ENCODE measurements at regions not wholly inside any gene's neighbourhood (a gene's known extent, or its start where the extent isn't known, plus 50 kb on each side); places are given as distances from the start of the nearest gene placed in this dataset.

DNA sequence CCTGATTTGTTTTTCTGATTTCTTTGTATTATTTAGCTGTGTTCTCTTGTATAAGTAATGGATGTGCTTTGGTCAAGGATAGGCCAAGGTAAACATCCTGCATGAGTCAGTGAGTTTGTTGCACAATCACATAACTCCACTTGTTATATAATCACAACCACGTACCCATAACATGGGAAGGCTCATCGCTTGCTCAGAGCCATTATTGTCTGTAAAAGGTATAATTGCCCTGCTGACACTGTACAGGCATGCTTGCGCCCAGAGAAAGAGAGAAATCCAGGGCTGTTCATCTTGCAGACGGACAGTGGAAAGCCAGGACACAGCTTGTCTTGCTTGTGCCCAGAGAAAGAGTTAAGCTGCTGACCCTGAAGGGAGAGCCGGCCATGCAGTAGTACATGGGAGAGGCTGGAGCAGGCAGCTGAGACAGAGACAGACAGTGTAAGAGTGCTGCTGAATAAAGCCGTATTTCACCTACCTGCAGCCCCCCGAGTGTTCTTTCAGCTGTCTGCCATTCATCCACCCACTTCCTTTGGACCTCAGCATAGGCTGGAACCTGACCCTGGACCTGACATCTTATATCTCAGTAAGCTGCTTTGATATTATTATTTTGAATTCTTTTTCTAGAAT is 174.7 kb upstream of the DAAM1 start:
- Histone ChIP-seq H3K36me3 (ENCODE audit: control insufficient read depth in 2 of 4, insufficient read depth in 4 of 4, low read length in 3 of 4) (no peaks in the 10 kb centered on the region), H3K23ac (ENCODE audit: insufficient read length) (no peak overlapping the region), H2BK120ac (replicated peaks; ENCODE audit: low read depth, low read length) (no peak overlapping the region), H3K56ac (replicated peaks; ENCODE audit: insufficient read length, low read depth, low read length) (no peak overlapping the region), H3K4ac (replicated peaks; ENCODE audit: insufficient read length, low read depth, low read length) (no peak overlapping the region), H3K4me1 (replicated peaks in 1 of 4; ENCODE audit: control insufficient read depth in 3 of 4, insufficient read depth in 4 of 4, low read length in 3 of 4) (peaks cover 0 to 6% (median 1%) of the 10 kb centered on the region in 4 experiments; a peak in 1 of 7 replicates), H3K9ac (replicated peaks in 1 of 4; ENCODE audit: extremely low read depth in 1 of 4, low read depth in 3 of 4, low read length in 3 of 4) (no peak overlapping the region), H3K27me3 (replicated peaks in 1 of 4; ENCODE audit: control insufficient read depth in 3 of 4, extremely low read depth in 1 of 4, insufficient read depth in 3 of 4, low read length in 3 of 4) (no peaks in the 10 kb centered on the region), H2BK20ac (ENCODE audit: low read length) (no peak overlapping the region), H3K18ac (ENCODE audit: extremely low read depth, low read length) (no peak overlapping the region), H3K27ac (ENCODE audit: low read depth, low read length) (no peak overlapping the region), H4K8ac (ENCODE audit: extremely low read depth, insufficient read depth, low read length) (no peak overlapping the region), H2AK5ac (ENCODE audit: low read depth, low read length) (no peak overlapping the region), H3K4me3 (ENCODE audit: extremely low read depth in 1 of 4, insufficient read depth in 2 of 4, low read depth in 3 of 4, low read length in 4 of 4) (no peak overlapping the region), H3K9me3 (ENCODE audit: insufficient read depth in 2 of 2, low read depth in 1 of 2, low read length in 1 of 2) (no peaks in the 10 kb centered on the region; a peak in 1 of 4 replicates), H4K20me1 (replicated peaks in 1 of 2; ENCODE audit: control insufficient read depth in 1 of 2, insufficient read depth in 2 of 2, low read length in 2 of 2) (no peaks in the 10 kb centered on the region), H2BK12ac (ENCODE audit: low read depth, low read length) (no peak overlapping the region), H3K23me2 (ENCODE audit: low read depth, low read length) (no peaks in the 10 kb centered on the region), H3K4me2 (ENCODE audit: insufficient read depth in 1 of 2, low read depth in 2 of 2, low read length in 2 of 2) (no peak overlapping the region), H2BK5ac (ENCODE audit: low read depth, low read length) (no peak overlapping the region), H2AFZ (ENCODE audit: low read length) (no peak overlapping the region), H4K5ac (ENCODE audit: insufficient read length, low read depth, low read length) (no peak overlapping the region), H2BK15ac (ENCODE audit: low read length) (no peak overlapping the region), H3K79me2 (ENCODE audit: control insufficient read depth in 1 of 2, insufficient read depth in 2 of 2, low read length in 2 of 2) (no peaks in the 10 kb centered on the region), H4K91ac (replicated peaks; ENCODE audit: insufficient read length, low read length) (no peak overlapping the region), H3K14ac (ENCODE audit: insufficient read length) (no peak overlapping the region), H3K79me1 (ENCODE audit: low read depth, low read length) (no peaks in the 10 kb centered on the region)
- DNase-seq (ENCODE audit: low read depth in 1 of 2, low spot score in 2 of 2) (no peak), FAIRE-seq (no peak)
- ChIA-PET CTCF (ENCODE audit: partially characterized antibody) (interaction anchor here (0.8 to 3.3 kb wide), 7 partner anchors 9 to 513 kb away, joined by 3 to 13 read pairs (median 4); no protein-coding TSS in a partner anchor), POLR2A (ENCODE audit: partially characterized antibody) (no interaction called here)
- WGBS, 2 experiments (ENCODE audit: extremely low coverage in 1 of 2, insufficient coverage in 1 of 2, insufficient read length in 1 of 2, insufficient replicate concordance in 2 of 2, low coverage in 1 of 2, low lambda C conversion rate in 2 of 2, missing lambda C conversion rate in 1 of 2): 81% methylated on average over 7 of the region's 7 CpGs; no CpG with 5 or more reads in 1 of the 2 experiments
- TF ChIP-seq GABPA (IDR thresholded peaks at IDR 0.05; ENCODE audit: borderline replicate concordance, insufficient read depth, low read length) (no peak), HDAC6 (IDR thresholded peaks at IDR 0.05; ENCODE audit: low read depth, low read length) (no peak), TAF7 (optimal IDR thresholded peaks at IDR 0.05; ENCODE audit: borderline replicate concordance, low read depth, low read length) (no peak), RAD21 (IDR thresholded peaks at IDR 0.05 in 1 of 2, conservative IDR thresholded peaks at IDR 0.05 in 1 of 2; ENCODE audit: low read depth in 2 of 2, low read length in 2 of 2) (no peak), POU5F1 (IDR thresholded peaks at IDR 0.05; ENCODE audit: low read depth, low read length) (no peak), YY1 (IDR thresholded peaks at IDR 0.05; ENCODE audit: low read depth, low read length) (no peak), SIN3A (conservative IDR thresholded peaks at IDR 0.05 in 1 of 2, IDR thresholded peaks at IDR 0.05 in 1 of 2; ENCODE audit: low read depth in 1 of 2, low read length in 2 of 2) (no peak), ZNF274 (IDR thresholded peaks at IDR 0.05; ENCODE audit: borderline replicate concordance, extremely low read depth, low read length) (no peak)
- TF ChIP-seq, protein P1, sequence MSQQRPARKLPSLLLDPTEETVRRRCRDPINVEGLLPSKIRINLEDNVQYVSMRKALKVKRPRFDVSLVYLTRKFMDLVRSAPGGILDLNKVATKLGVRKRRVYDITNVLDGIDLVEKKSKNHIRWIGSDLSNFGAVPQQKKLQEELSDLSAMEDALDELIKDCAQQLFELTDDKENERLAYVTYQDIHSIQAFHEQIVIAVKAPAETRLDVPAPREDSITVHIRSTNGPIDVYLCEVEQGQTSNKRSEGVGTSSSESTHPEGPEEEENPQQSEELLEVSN (IDR thresholded peaks at IDR 0.05): no peak
